Cardiac fibroblast (primary cell): ENCODE measurements at regions not wholly inside any gene's neighbourhood (a gene's known extent, or its start where the extent isn't known, plus 50 kb on each side); places are given as distances from the start of the nearest gene placed in this dataset.

Source experiments
- DNase-seq, 2 donors: peaks; one replicate each; pipeline versions ENCODE4 v3.0.0 to v3.0.0-alpha.2; 2010; ENCODE audit warnings: low read depth in 2 of 2
- H3K4me3 ChIP-seq, 2 donors: replicated peaks in 1 of 2; 1 replicate in 1 of 2; 2 replicates in 1 of 2; pipeline ENCODE4 v1.5.1; 2011; ENCODE audit warnings: low read depth in 2 of 2, low read length in 2 of 2, mild to moderate bottlenecking in 2 of 2, moderate library complexity in 1 of 2
- CTCF ChIP-seq: IDR thresholded peaks from one replicate; pipeline ENCODE4 v1.5.1; 2011; ENCODE audit warnings: low read depth, mild to moderate bottlenecking, low read length, inconsistent platforms

DNA sequence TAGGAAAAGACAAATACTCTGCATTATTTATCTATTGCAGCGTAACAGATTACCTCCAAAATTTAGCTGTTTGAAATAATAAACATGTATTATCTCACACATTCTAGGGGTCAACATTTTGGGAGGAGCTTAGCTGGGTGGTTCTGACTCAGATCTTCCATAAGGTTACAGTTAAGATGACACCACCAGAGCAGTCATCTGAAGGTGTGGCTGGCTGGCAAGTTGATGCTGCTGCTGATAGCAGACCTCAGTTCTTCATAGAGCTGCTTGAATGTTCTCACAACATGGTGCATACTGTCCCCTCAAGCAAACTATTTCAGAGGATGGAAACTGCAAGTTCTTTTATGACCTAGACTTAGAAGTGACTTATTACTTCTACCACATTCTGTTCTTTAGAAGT, 146.3 kb upstream of the FSTL4 start:
- DNase-seq: no peak
- no peak for TF ChIP-seq CTCF
- H3K4me3 ChIP-seq: no peak overlapping the region

DNA sequence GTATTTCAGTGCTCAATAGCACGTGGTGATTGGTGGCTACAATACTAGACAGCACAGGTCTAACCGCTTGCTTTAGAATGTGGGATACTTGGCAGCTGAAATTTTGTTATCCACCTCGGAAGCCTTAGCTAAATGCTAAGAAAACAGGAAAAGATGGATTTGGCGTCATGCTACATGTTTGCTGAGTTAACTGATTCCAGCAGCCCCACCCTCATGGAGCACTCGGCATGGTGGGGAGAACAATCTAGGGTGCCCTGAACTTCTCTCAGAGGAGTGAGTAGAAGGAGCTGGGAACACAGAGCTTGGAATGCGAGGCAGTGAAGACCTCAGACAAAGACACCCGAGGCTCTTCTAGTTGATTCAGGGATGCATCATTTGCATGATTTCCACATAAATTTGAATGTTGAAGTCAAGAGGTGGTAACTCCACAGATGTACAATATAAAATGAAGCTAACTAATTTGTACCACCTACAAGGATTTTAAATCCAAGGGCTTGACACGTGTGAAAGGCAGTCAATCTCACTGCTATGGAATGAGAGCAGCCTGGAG, 145.1 kb upstream of the FSTL4 start:
- H3K4me3 ChIP-seq: no peak overlapping the region
- TF ChIP-seq CTCF: no peak
- DNase-seq: no peak

GRCh38 chr5:133756756-133757155, 144.4 kb upstream of the FSTL4 start:
- no peak for TF ChIP-seq CTCF
- no peak overlapping the region for H3K4me3 ChIP-seq
- no peak for DNase-seq

GRCh38 chr5:133756036-133756435, 143.7 kb upstream of the FSTL4 start:
- H3K4me3 ChIP-seq: no peak overlapping the region
- no peak for DNase-seq
- TF ChIP-seq CTCF: no peak

DNA sequence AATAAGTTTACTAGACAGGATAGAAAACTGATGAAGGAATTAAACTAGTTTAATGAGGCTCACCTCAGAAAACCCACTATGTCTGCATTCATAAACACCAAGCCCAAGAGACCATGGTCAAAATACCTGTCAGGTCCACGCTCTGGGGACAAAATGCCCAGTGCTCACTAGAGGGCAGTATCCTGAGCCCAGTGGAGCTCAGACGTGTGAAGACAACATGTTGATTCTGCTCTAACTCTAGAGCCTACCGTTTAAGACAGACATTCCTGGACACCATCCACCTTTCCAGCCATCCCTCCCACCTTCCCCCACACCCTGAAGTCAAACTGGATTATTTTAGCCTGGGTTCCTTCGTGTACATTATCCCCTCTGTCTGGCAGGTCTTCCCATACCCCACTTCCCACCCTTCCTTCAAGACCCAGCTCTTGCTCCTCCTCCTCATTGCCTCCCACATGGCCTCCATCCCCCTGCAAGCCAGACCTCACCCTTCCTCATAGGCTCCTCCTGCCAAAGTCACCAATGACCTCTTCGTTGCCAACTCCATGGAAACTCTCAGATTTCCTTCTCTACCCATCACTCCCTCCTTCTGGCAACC, 142.3 kb upstream of the FSTL4 start:
- H3K4me3 ChIP-seq: no peak overlapping the region
- TF ChIP-seq CTCF: peak; percentile 66
- peak; percentile 35 to 48 for DNase-seq

- no peak for TF ChIP-seq CTCF
- no peak overlapping the region for H3K4me3 ChIP-seq
- peak in 1 of 2 donors; percentile 7 for DNase-seq
These were observed 141.5 kb upstream of the FSTL4 start for GRCh38 chr5:133753856-133754255.

GRCh38 chr5:133751846-133752245, 139.5 kb upstream of the FSTL4 start:
- no peak overlapping the region for H3K4me3 ChIP-seq
- TF ChIP-seq CTCF: no peak
- no peak for DNase-seq
